ENCODE measurements at regions not wholly inside any gene's neighbourhood (a gene's known extent, or its start where the extent isn't known, plus 50 kb on each side); places are given as distances from the start of the nearest gene placed in this dataset.

GRCh38 chr6:165220045-165220444 lies 89.4 kb downstream of the C6orf118 start:
- Histone ChIP-seq H3K36me3 (no peaks in the 10 kb centered on the region), H3K27ac (no peak overlapping the region), H3K27me3 (no peaks in the 10 kb centered on the region), H3K9me3 (no peaks in the 10 kb centered on the region), H3K4me1 (no peaks in the 10 kb centered on the region), H3K4me3 (no peak overlapping the region)
- ATAC-seq (no peak), DNase-seq (no peak)
- intact Hi-C loops (cut with DNase I), result no loop called here
- no peak for TF ChIP-seq CTCF (IDR thresholded peaks at IDR 0.05)

- ATAC-seq (no peak), DNase-seq (no peak)
- no peaks in the 10 kb centered on the region for H3K9me3 ChIP-seq
- no peak for TF ChIP-seq CTCF (IDR thresholded peaks at IDR 0.05)
- no peak overlapping the region for H3K4me3 ChIP-seq
- no peak overlapping the region for H3K27ac ChIP-seq
- no peaks in the 10 kb centered on the region for H3K36me3 ChIP-seq
- H3K27me3 ChIP-seq, result no peaks in the 10 kb centered on the region
- no peaks in the 10 kb centered on the region for H3K4me1 ChIP-seq
- intact Hi-C loops (cut with DNase I), result no loop called here
These were observed 89.8 kb downstream of the C6orf118 start for GRCh38 chr6:165219629-165220028.

GRCh38 chr6:165218829-165219228 lies 90.6 kb downstream of the C6orf118 start:
- H3K27ac ChIP-seq, result no peak overlapping the region
- H3K27me3 ChIP-seq, result no peaks in the 10 kb centered on the region
- DNase-seq (no peak), ATAC-seq (no peak)
- no peak for TF ChIP-seq CTCF (IDR thresholded peaks at IDR 0.05)
- intact Hi-C loops (cut with DNase I), result no loop called here
- H3K4me1 ChIP-seq, result no peaks in the 10 kb centered on the region
- no peaks in the 10 kb centered on the region for H3K36me3 ChIP-seq
- no peak overlapping the region for H3K4me3 ChIP-seq
- H3K9me3 ChIP-seq, result no peaks in the 10 kb centered on the region

GRCh38 chr6:165206798-165207197 lies 102.6 kb downstream of the C6orf118 start:
- no peaks in the 10 kb centered on the region for H3K4me1 ChIP-seq
- no peak for ATAC-seq
- TF ChIP-seq CTCF (IDR thresholded peaks at IDR 0.05), result no peak
- H3K36me3 ChIP-seq, result no peaks in the 10 kb centered on the region
- DNase-seq, result no peak
- H3K27ac ChIP-seq, result no peak overlapping the region
- no peaks in the 10 kb centered on the region for H3K27me3 ChIP-seq
- H3K4me3 ChIP-seq, result no peak overlapping the region
- no peaks in the 10 kb centered on the region for H3K9me3 ChIP-seq
- intact Hi-C loops (cut with DNase I), result no loop called here

GRCh38 chr6:165205632-165206031 lies 103.8 kb downstream of the C6orf118 start:
- H3K36me3 ChIP-seq, result no peaks in the 10 kb centered on the region
- ATAC-seq (peak; percentile 19), DNase-seq (no peak)
- no peak overlapping the region for H3K27ac ChIP-seq
- no peaks in the 10 kb centered on the region for H3K27me3 ChIP-seq
- no peaks in the 10 kb centered on the region for H3K4me1 ChIP-seq
- H3K4me3 ChIP-seq, result no peak overlapping the region
- intact Hi-C loops (cut with DNase I), result no loop called here
- no peaks in the 10 kb centered on the region for H3K9me3 ChIP-seq
- no peak for TF ChIP-seq CTCF (IDR thresholded peaks at IDR 0.05)

GRCh38 chr6:165204807-165205545 lies 104.4 kb downstream of the C6orf118 start:
- Histone ChIP-seq H3K36me3 (no peaks in the 10 kb centered on the region), H3K27ac (no peak overlapping the region), H3K4me1 (no peaks in the 10 kb centered on the region), H3K9me3 (no peaks in the 10 kb centered on the region), H3K4me3 (no peak overlapping the region), H3K27me3 (no peaks in the 10 kb centered on the region)
- no peak for DNase-seq
- no peak for TF ChIP-seq CTCF (IDR thresholded peaks at IDR 0.05)
- intact Hi-C loops (cut with DNase I), result no loop called here
- ATAC-seq, result peak; percentile 60
